Endothelial cell of umbilical vein (primary cell): ENCODE measurements at regions not wholly inside any gene's neighbourhood (a gene's known extent, or its start where the extent isn't known, plus 50 kb on each side); places are given as distances from the start of the nearest gene placed in this dataset.

Experiments used
- BruUV-seq: library from RNA; stranded (reverse); fragments of 400-500 nt; replicated peaks from 2 replicates; lab custom pipeline; 2021; lab: Mats Ljungman, UMichigan
- CTCF ChIA-PET: fragments of 300-600, 350-600 bp; sonication (Branson Sonifier 250); formaldehyde crosslinking; loops from one replicate; lab custom pipeline; 2021; ENCODE audit warnings: antibody characterized with exemption, inconsistent platforms; lab: Charles Lee
- POLR2A ChIA-PET: fragments of 300-600, 350-600 bp; sonication (Branson Sonifier 250); formaldehyde crosslinking; loops from one replicate; lab custom pipeline; 2021; ENCODE audit warnings: antibody characterized with exemption, inconsistent platforms; lab: Charles Lee
- DNase-seq: peaks from one replicate; pipeline ENCODE4 v3.0.0-alpha.2; 2011; ENCODE audit warnings: low read depth, low spot score
- FAIRE-seq: peaks from 2 replicates; lab custom pipeline; 2011; peaks lifted over from hg19 to GRCh38; lab: Jason Lieb, UNC
- H2AFZ ChIP-seq: 2 replicates; pipeline ENCODE4 v1.6.0; 2012; ENCODE audit warnings: low read depth, low read length, control low read depth, inconsistent platforms
- H3K27ac ChIP-seq: 2 replicates; pipeline ENCODE4 v1.5.1; 2011; ENCODE audit warnings: low read depth, mild to moderate bottlenecking, control low read depth, low read length, moderate library complexity; ENCODE audit not compliant: insufficient read depth
- H3K27me3 ChIP-seq, 2 experiments: 2 replicates each; pipeline versions ENCODE4 v1.6.0 to v1.6.1; 2011; ENCODE audit warnings: low read length in 2 of 2, mixed read lengths in 1 of 2; ENCODE audit not compliant: control insufficient read depth in 2 of 2, insufficient read depth in 2 of 2
- H3K36me3 ChIP-seq, 2 experiments: 2 replicates in 1 of 2; 3 replicates in 1 of 2; pipeline ENCODE4 v1.5.1; 2011; ENCODE audit warnings: low read length in 2 of 2, mild to moderate bottlenecking in 1 of 2, moderate library complexity in 1 of 2; ENCODE audit not compliant: control insufficient read depth in 2 of 2, insufficient read depth in 2 of 2; ENCODE audit errors: extremely low read depth in 1 of 2
- H3K4me1 ChIP-seq: 3 replicates; pipeline ENCODE4 v1.5.1; 2011; ENCODE audit warnings: mild to moderate bottlenecking, low read length; ENCODE audit not compliant: control insufficient read depth, insufficient read depth; ENCODE audit errors: extremely low read depth
- H3K4me2 ChIP-seq: 2 replicates; pipeline ENCODE4 v1.6.1; 2011; ENCODE audit warnings: low read length, control low read depth, mixed read lengths; ENCODE audit not compliant: insufficient read depth
- H3K4me3 ChIP-seq, 3 experiments: fragments of 200-600 bp in 1 of 3; sonication (generic), shearing (Covaris generic) in 1 of 3; replicated peaks in 1 of 3; 2 replicates each; pipeline ENCODE4 v1.5.1; 2011 to 2016; ENCODE audit warnings: control low read depth in 3 of 3, low read length in 3 of 3, mild to moderate bottlenecking in 2 of 3, inconsistent platforms in 1 of 3, low read depth in 1 of 3, moderate library complexity in 1 of 3; ENCODE audit not compliant: insufficient read depth in 1 of 3
- H3K79me2 ChIP-seq: 2 replicates; pipeline ENCODE4 v1.6.0; 2012; ENCODE audit warnings: low read length, inconsistent platforms; ENCODE audit not compliant: control insufficient read depth, insufficient read depth
- H3K9ac ChIP-seq: replicated peaks from 2 replicates; pipeline ENCODE3; 2011; ENCODE audit warnings: low read length, control low read depth; ENCODE audit not compliant: insufficient read depth; ENCODE audit errors: extremely low read depth
- H3K9me1 ChIP-seq: replicated peaks from 3 replicates; pipeline ENCODE4 v1.6.0; 2011; ENCODE audit warnings: mild to moderate bottlenecking, low read length; ENCODE audit not compliant: control insufficient read depth, insufficient read depth; ENCODE audit errors: extremely low read depth
- H3K9me3 ChIP-seq: replicated peaks from 2 replicates; pipeline ENCODE4 v1.5.1; 2012; ENCODE audit warnings: low read length, inconsistent platforms; ENCODE audit not compliant: control insufficient read depth, insufficient read depth
- H4K20me1 ChIP-seq: replicated peaks from 2 replicates; pipeline ENCODE3; 2011; ENCODE audit warnings: mild to moderate bottlenecking, low read length; ENCODE audit not compliant: control insufficient read depth, insufficient read depth; ENCODE audit errors: extremely low read depth
- CTCF ChIP-seq, 2 donors: IDR thresholded peaks; 1 replicate in 1 of 2; 2 replicates in 1 of 2; pipeline ENCODE4 v1.5.1; 2011; ENCODE audit warnings: low read length in 2 of 2, mild to moderate bottlenecking in 2 of 2, moderate library complexity in 2 of 2, control low read depth in 1 of 2, inconsistent platforms in 1 of 2, low read depth in 1 of 2; ENCODE audit not compliant: insufficient read depth in 1 of 2; ENCODE audit errors: extremely low read depth in 1 of 2
- EZH2 ChIP-seq: IDR thresholded peaks from 2 replicates; pipeline ENCODE4 v1.6.1; 2012; ENCODE audit warnings: borderline replicate concordance, low read depth, mild to moderate bottlenecking, moderate library complexity, low read length, inconsistent platforms; ENCODE audit not compliant: severe bottlenecking
- FOS ChIP-seq: IDR thresholded peaks from 2 replicates; pipeline ENCODE4 v1.6.1; 2011; ENCODE audit warnings: mild to moderate bottlenecking, low read length, moderate library complexity, borderline replicate concordance; ENCODE audit not compliant: insufficient read depth
- GATA2 ChIP-seq: IDR thresholded peaks from 2 replicates; pipeline ENCODE4 v1.7.0; 2011; ENCODE audit warnings: low read depth, mild to moderate bottlenecking, moderate library complexity, mixed read lengths, low read length; ENCODE audit not compliant: insufficient read length, insufficient read depth
- JUN ChIP-seq: IDR thresholded peaks from 2 replicates; pipeline ENCODE4 v1.6.1; 2011; ENCODE audit warnings: borderline replicate concordance, low read depth; ENCODE audit not compliant: insufficient read length, insufficient read depth
- MAX ChIP-seq: IDR thresholded peaks from 2 replicates; pipeline ENCODE4 v1.6.1; 2011; ENCODE audit not compliant: insufficient read depth, insufficient read length
- MYC ChIP-seq: IDR thresholded peaks from one replicate; pipeline ENCODE4 v1.6.1; 2011; ENCODE audit warnings: mild to moderate bottlenecking, low read depth, low read length
- POLR2A ChIP-seq: IDR thresholded peaks from 2 replicates; pipeline ENCODE4 v1.6.1; 2012; ENCODE audit warnings: low read depth, mild to moderate bottlenecking, control low read depth, low read length
- POLR2AphosphoS5 ChIP-seq: IDR thresholded peaks from 2 replicates; pipeline ENCODE4 v1.6.1; 2012; ENCODE audit warnings: low read depth, mild to moderate bottlenecking, control low read depth, low read length, moderate library complexity; ENCODE audit not compliant: insufficient read depth
- dilution Hi-C: fragments of 300-500 bp; cut with MboI; formaldehyde crosslinking; loops from one replicate; pipeline ENCODE4 v1.15.0; 2019; ENCODE audit warnings: low sequenced_read_pairs; ENCODE audit not compliant: extremely low pct_ligation_motif_present
- intact Hi-C: fragments of 100-400 bp; cut with micrococcal nuclease; formaldehyde crosslinking; loops from one replicate; pipeline ENCODE4 v1.10.0; 2022

GRCh38 chr2:58870704-58871103 is 629.6 kb upstream of the FANCL start:
- H3K4me1 ChIP-seq = no peaks in the 10 kb centered on the region
- no peaks in the 10 kb centered on the region for H3K36me3 ChIP-seq
- CTCF ChIA-PET = no interaction called here
- H2AFZ ChIP-seq = no peak overlapping the region
- intact Hi-C loops = loop anchor here (1.0 kb wide), 1 partner anchor 299 kb away; no protein-coding TSS in a partner anchor
- POLR2A ChIA-PET = no interaction called here
- no peak overlapping the region for H3K27ac ChIP-seq
- H3K9me3 ChIP-seq = no peaks in the 10 kb centered on the region
- dilution Hi-C loops = no loop called here
- no peak overlapping the region for H3K9ac ChIP-seq
- DNase-seq = no peak
- FAIRE-seq = no peak
- no peaks in the 10 kb centered on the region for H3K9me1 ChIP-seq
- TF ChIP-seq CTCF (IDR thresholded peaks at IDR 0.05; ENCODE audit: extremely low read depth in 1 of 2, insufficient read depth in 1 of 2, low read depth in 1 of 2, low read length in 2 of 2) = no peak
- TF ChIP-seq MYC = no peak
- no peak for TF ChIP-seq POLR2AphosphoS5
- TF ChIP-seq JUN = no peak
- no peak for TF ChIP-seq MAX
- no peak for TF ChIP-seq FOS
- TF ChIP-seq POLR2A = no peak
- no peak for TF ChIP-seq GATA2
- TF ChIP-seq EZH2 = no peak
- no peak overlapping the region for H3K4me2 ChIP-seq
- H3K79me2 ChIP-seq = no peaks in the 10 kb centered on the region
- no peaks in the 10 kb centered on the region for H4K20me1 ChIP-seq
- no TSS peak for BruUV-seq
- no peaks in the 10 kb centered on the region for H3K27me3 ChIP-seq
- H3K4me3 ChIP-seq = no peak overlapping the region
